H9 (cell line): ENCODE measurements at regions not wholly inside any gene's neighbourhood (a gene's known extent, or its start where the extent isn't known, plus 50 kb on each side); places are given as distances from the start of the nearest gene placed in this dataset.

Source experiments
- DNase-seq: peaks from one replicate; pipeline ENCODE4 v3.0.0-alpha.2; 2017
- H2AFZ ChIP-seq: one replicate; pipeline ENCODE4 v1.6.1; 2013; ENCODE audit warnings: mild to moderate bottlenecking, low read length, control low read depth, moderate library complexity
- H2AK5ac ChIP-seq: 2 replicates; pipeline ENCODE4 v1.6.1; 2013; ENCODE audit warnings: low read length, control low read depth, mixed read lengths; ENCODE audit not compliant: insufficient read length
- H2BK120ac ChIP-seq: one replicate; pipeline ENCODE4 v1.6.1; 2013; ENCODE audit warnings: low read depth, mild to moderate bottlenecking, low read length, control low read depth, inconsistent platforms; ENCODE audit not compliant: poor library complexity, severe bottlenecking
- H2BK12ac ChIP-seq: 2 replicates; pipeline ENCODE4 v1.6.1; 2013; ENCODE audit warnings: low read length, control low read depth, mixed read lengths, low read depth; ENCODE audit not compliant: insufficient read length
- H2BK15ac ChIP-seq: 2 replicates; pipeline ENCODE4 v1.6.1; 2013; ENCODE audit warnings: low read depth, low read length, control low read depth
- H2BK20ac ChIP-seq: one replicate; pipeline ENCODE4 v1.6.1; 2013; ENCODE audit warnings: low read depth, mild to moderate bottlenecking, low read length, control low read depth, inconsistent platforms; ENCODE audit not compliant: poor library complexity, severe bottlenecking
- H2BK5ac ChIP-seq: 2 replicates; pipeline ENCODE4 v1.6.1; 2013; ENCODE audit warnings: low read length, control low read depth, mixed read lengths; ENCODE audit not compliant: insufficient read length
- H3K14ac ChIP-seq: 2 replicates; pipeline ENCODE4 v1.6.1; 2013; ENCODE audit warnings: low read length, control low read depth; ENCODE audit not compliant: insufficient read depth
- H3K18ac ChIP-seq: 2 replicates; pipeline ENCODE4 v1.6.1; 2013; ENCODE audit warnings: low read depth, mild to moderate bottlenecking, mixed read lengths, low read length, control low read depth; ENCODE audit not compliant: insufficient read length
- H3K23ac ChIP-seq: 2 replicates; pipeline ENCODE4 v1.6.1; 2013; ENCODE audit warnings: low read length, control low read depth, mixed read lengths, low read depth; ENCODE audit not compliant: insufficient read length
- H3K23me2 ChIP-seq: 2 replicates; pipeline ENCODE4 v1.6.1; 2013; ENCODE audit warnings: low read depth, mild to moderate bottlenecking, mixed read lengths, low read length, control low read depth; ENCODE audit not compliant: insufficient read length, poor library complexity, severe bottlenecking
- H3K27ac ChIP-seq: 2 replicates; pipeline ENCODE4 v1.5.1; 2013; ENCODE audit warnings: low read length, control low read depth, mixed read lengths, low read depth; ENCODE audit not compliant: insufficient read length
- H3K27me3 ChIP-seq: 2 replicates; pipeline ENCODE4 v1.6.1; 2013; ENCODE audit warnings: low read length, control low read depth, inconsistent platforms; ENCODE audit not compliant: insufficient read depth
- H3K4ac ChIP-seq: 2 replicates; pipeline ENCODE4 v1.6.1; 2013; ENCODE audit warnings: low read depth, mild to moderate bottlenecking, control low read depth, inconsistent platforms, low read length, moderate library complexity
- H3K4me1 ChIP-seq: 2 replicates; pipeline ENCODE4 v1.6.1; 2013; ENCODE audit warnings: low read length, control low read depth, inconsistent platforms; ENCODE audit not compliant: insufficient read depth
- H3K4me2 ChIP-seq: 2 replicates; pipeline ENCODE4 v1.6.1; 2013; ENCODE audit warnings: low read length, control low read depth, mixed read lengths; ENCODE audit not compliant: insufficient read length, insufficient read depth
- H3K56ac ChIP-seq: 2 replicates; pipeline ENCODE4 v1.6.1; 2013; ENCODE audit warnings: low read depth, mild to moderate bottlenecking, mixed read lengths, low read length, control low read depth; ENCODE audit not compliant: insufficient read length
- H3K79me1 ChIP-seq: 2 replicates; pipeline ENCODE4 v1.6.1; 2013; ENCODE audit warnings: low read depth, mild to moderate bottlenecking, moderate library complexity, low read length, control low read depth, inconsistent platforms; ENCODE audit not compliant: insufficient read depth, poor library complexity, severe bottlenecking
- H3K79me2 ChIP-seq: 2 replicates; pipeline ENCODE4 v1.6.1; 2013; ENCODE audit warnings: low read length, control low read depth, inconsistent platforms; ENCODE audit not compliant: insufficient read depth
- H3K9ac ChIP-seq: 2 replicates; pipeline ENCODE4 v1.6.1; 2013; ENCODE audit warnings: low read length, control low read depth, mixed read lengths; ENCODE audit not compliant: insufficient read length; ENCODE audit errors: extremely low read depth
- H3K9me3 ChIP-seq: one replicate; pipeline ENCODE4 v1.6.1; 2013; ENCODE audit warnings: low read depth, low read length, inconsistent platforms; ENCODE audit not compliant: control insufficient read depth
- H3T11ph ChIP-seq: one replicate; pipeline ENCODE4 v1.6.1; 2013; ENCODE audit warnings: mild to moderate bottlenecking, low read length, control low read depth, inconsistent platforms
- H4K20me1 ChIP-seq: one replicate; pipeline ENCODE4 v1.6.1; 2013; ENCODE audit not compliant: control insufficient read depth, insufficient read length, insufficient read depth
- H4K5ac ChIP-seq: 2 replicates; pipeline ENCODE4 v1.6.1; 2013; ENCODE audit warnings: low read depth, mild to moderate bottlenecking, mixed read lengths, low read length, control low read depth; ENCODE audit not compliant: insufficient read length
- H4K8ac ChIP-seq: replicated peaks from 2 replicates; pipeline ENCODE4 v1.6.1; 2013; ENCODE audit warnings: low read length, control low read depth, mixed read lengths, low read depth; ENCODE audit not compliant: insufficient read length
- H4K91ac ChIP-seq: 2 replicates; pipeline ENCODE4 v1.6.1; 2013; ENCODE audit warnings: low read depth, mild to moderate bottlenecking, moderate library complexity, mixed read lengths, low read length, control low read depth; ENCODE audit not compliant: insufficient read length
- H3K27ac Mint-ChIP-seq, 3 experiments: 2 replicates in 2 of 3; 3 replicates in 1 of 3; pipeline ENCODE4 v1.8.0; 2020 to 2021; ENCODE audit warnings: mixed read lengths in 3 of 3, mild to moderate bottlenecking in 1 of 3, moderate library complexity in 1 of 3
- H3K27me3 Mint-ChIP-seq: 2 replicates; pipeline ENCODE4 v1.8.0; 2021; ENCODE audit warnings: low read depth, mild to moderate bottlenecking, moderate library complexity, mixed read lengths
- H3K36me3 Mint-ChIP-seq, 3 experiments: 2 replicates in 2 of 3; 3 replicates in 1 of 3; pipeline ENCODE4 v1.8.0; 2020 to 2021; ENCODE audit warnings: low read depth in 3 of 3, mixed read lengths in 3 of 3; ENCODE audit not compliant: insufficient read depth in 1 of 3
- H3K4me1 Mint-ChIP-seq, 2 experiments: 2 replicates each; pipeline ENCODE4 v1.8.0; 2020; ENCODE audit warnings: mixed read lengths in 2 of 2
- H3K4me3 Mint-ChIP-seq, 2 experiments: 2 replicates in 1 of 2; 3 replicates in 1 of 2; pipeline ENCODE4 v1.8.0; 2020 to 2021; ENCODE audit warnings: mild to moderate bottlenecking in 2 of 2, mixed read lengths in 2 of 2, moderate library complexity in 1 of 2
- H3K9me3 Mint-ChIP-seq, 2 experiments: 2 replicates in 1 of 2; 3 replicates in 1 of 2; pipeline ENCODE4 v1.8.0; 2020; ENCODE audit warnings: mild to moderate bottlenecking in 2 of 2, mixed read lengths in 2 of 2, moderate library complexity in 1 of 2
- TF ChIP-seq, protein P1 (sequence below): fragments of 200-600 bp; sonication (generic); conservative IDR thresholded peaks from 3 replicates; pipeline ENCODE4 v1.8.0; 2021; ENCODE audit warnings: antibody characterized with exemption, mild to moderate bottlenecking

GRCh38 chr12:58225203-58225877 lies 284.0 kb downstream of the ATP23 start:
- Histone ChIP-seq H3K79me2 (no peaks in the 10 kb centered on the region), H2BK20ac (no peak overlapping the region), H3K56ac (no peak overlapping the region), H3K27ac (no peak overlapping the region), H2AFZ (no peak overlapping the region), H2AK5ac (no peak overlapping the region), H3K9me3 (no peaks in the 10 kb centered on the region), H3T11ph (no peak overlapping the region), H2BK12ac (no peak overlapping the region), H3K14ac (no peak overlapping the region), H3K18ac (no peak overlapping the region), H2BK120ac (no peak overlapping the region), H4K8ac (no peak overlapping the region), H3K4me2 (no peak overlapping the region), H2BK15ac (no peak overlapping the region), H4K20me1 (no peaks in the 10 kb centered on the region), H2BK5ac (no peak overlapping the region), H3K27me3 (no peaks in the 10 kb centered on the region), H3K23me2 (no peaks in the 10 kb centered on the region), H3K4me1 (no peaks in the 10 kb centered on the region), H3K79me1 (no peaks in the 10 kb centered on the region), H3K4ac (no peak overlapping the region), H3K23ac (no peak overlapping the region), H3K9ac (no peak overlapping the region), H4K91ac (no peak overlapping the region), H4K5ac (no peak overlapping the region)
- H3K27ac Mint-ChIP-seq, result no peak overlapping the region
- no peak for DNase-seq
- peaks cover 6 to 9% of the 10 kb centered on the region in 2 experiments for H3K4me1 Mint-ChIP-seq
- H3K9me3 Mint-ChIP-seq, result peaks cover 2 to 4% of the 10 kb centered on the region in 2 experiments; a peak in 2 of 5 replicates
- H3K27me3 Mint-ChIP-seq, result peaks cover 11% of the 10 kb centered on the region
- no peak overlapping the region for H3K4me3 Mint-ChIP-seq
- TF ChIP-seq, protein P1, sequence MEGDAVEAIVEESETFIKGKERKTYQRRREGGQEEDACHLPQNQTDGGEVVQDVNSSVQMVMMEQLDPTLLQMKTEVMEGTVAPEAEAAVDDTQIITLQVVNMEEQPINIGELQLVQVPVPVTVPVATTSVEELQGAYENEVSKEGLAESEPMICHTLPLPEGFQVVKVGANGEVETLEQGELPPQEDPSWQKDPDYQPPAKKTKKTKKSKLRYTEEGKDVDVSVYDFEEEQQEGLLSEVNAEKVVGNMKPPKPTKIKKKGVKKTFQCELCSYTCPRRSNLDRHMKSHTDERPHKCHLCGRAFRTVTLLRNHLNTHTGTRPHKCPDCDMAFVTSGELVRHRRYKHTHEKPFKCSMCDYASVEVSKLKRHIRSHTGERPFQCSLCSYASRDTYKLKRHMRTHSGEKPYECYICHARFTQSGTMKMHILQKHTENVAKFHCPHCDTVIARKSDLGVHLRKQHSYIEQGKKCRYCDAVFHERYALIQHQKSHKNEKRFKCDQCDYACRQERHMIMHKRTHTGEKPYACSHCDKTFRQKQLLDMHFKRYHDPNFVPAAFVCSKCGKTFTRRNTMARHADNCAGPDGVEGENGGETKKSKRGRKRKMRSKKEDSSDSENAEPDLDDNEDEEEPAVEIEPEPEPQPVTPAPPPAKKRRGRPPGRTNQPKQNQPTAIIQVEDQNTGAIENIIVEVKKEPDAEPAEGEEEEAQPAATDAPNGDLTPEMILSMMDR, result no peak
- no peaks in the 10 kb centered on the region for H3K36me3 Mint-ChIP-seq
